Midbrain (tissue), 1 donor: ENCODE measurements at regions not wholly inside any gene's neighbourhood (a gene's known extent, or its start where the extent isn't known, plus 50 kb on each side); places are given as distances from the start of the nearest gene placed in this dataset.
"Not testable (repeated sequence)": the region's sequence is repeated elsewhere in the genome, so short reads cannot be mapped to it uniquely, and the experiment has no call there.

Source experiments
- DNase-seq: peaks from one replicate; lab custom pipeline; 2025; lab: John Stamatoyannopoulos, UW

DNA sequence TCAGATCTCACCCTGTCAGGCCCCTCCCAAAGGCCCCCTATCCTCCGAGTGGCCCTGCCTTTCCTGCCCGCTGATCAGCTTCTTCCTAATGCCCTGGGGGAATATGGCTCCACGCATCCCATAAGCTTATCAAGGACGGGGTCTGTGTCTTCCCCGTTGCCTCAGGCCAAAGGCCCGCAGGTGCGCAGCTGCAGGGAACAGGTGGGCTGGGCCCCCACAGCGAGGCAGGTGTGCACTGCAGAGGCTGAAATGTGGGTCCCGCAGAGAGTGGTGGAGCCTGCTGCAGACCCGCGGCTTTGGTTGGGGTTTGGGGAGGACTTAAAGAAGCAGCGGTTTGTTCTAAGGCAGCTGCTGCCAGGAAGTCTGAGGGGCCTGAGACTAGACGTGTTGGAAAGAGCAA, 220.8 kb upstream of the TCERG1L start:
- DNase-seq: no peak

GRCh38 chr10:131532745-131533341, 221.3 kb upstream of the TCERG1L start:
- no peak for DNase-seq

GRCh38 chr10:131533846-131534526, 222.5 kb upstream of the TCERG1L start:
- no peak for DNase-seq

- no peak for DNase-seq
Measured at GRCh38 chr10:131534836-131535235, 223.3 kb upstream of the TCERG1L start.

- no peak for DNase-seq
Measured at GRCh38 chr10:131536676-131537075, 225.2 kb upstream of the TCERG1L start.

DNA sequence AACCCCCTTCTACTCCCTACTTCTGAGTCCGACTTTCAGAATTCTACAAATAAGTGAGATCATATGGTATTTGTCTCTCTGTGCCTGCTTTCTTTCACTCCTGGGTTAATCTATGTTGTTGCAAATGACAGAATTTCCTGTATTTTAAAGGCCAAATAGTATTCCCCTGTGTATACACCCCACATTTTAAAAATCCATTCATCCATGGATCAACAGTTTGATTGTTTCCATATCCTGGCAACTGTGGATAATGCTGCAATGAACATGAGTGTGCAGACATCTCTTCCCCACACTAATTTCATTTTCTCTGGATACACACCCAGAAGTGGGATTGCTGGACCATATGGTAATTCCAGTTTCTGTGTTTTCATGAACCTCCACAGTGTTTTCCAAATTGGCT, 225.8 kb upstream of the TCERG1L start:
- no peak for DNase-seq

DNA sequence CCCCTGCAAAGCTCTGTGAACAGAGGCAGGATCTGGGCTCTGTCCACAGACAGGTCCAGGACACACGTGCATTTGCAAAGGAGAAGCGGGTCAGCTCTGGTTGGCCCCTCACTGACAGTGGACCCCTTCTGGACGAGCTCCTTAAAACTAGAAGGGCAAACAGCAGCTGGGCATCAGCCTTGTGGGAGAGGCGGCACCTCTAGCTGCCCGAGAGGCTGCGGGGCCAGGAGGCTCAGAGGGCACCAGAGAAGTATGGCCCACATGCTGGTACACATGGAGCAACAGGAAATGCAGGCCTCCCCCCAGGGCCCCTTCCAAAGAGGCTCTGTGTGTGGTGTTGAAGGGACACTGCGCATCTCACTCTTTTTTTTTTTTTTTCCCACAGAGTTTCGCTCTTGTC, 233.0 kb upstream of the TCERG1L start:
- no peak for DNase-seq

DNA sequence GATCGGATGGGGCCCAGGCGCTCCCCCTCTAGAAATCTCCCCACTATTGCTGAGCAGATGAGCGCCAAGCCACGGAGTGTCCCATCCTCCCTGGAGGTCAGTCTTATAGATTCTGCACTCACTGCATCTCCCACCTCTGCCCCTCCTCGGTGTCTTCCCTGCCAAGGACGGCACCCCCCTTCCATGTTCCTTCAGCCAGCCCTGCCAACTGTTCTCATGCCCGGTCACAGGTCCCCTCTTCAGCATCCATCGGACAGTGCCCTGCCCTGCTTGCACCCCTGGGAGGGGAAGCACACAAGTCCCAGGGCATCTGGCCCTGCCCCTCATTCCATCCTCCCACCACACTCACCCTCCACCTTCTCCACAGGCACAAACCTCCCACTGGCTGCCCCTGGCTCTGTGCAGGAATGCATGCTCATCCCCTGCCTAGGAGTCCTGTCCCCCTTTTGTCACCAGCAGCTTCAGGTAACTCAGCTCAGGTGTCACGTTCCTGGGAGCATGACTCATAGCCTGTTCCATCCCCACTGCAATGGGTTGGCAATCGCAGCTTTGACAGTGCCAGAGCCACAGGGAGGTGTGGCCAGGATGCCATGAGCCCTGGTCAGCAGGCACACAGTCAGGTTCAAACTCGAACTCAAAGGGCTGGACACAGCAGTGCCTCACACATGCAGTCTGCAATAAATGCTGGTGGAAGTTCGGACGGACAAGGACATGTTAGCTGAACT, 234.7 kb upstream of the TCERG1L start:
- DNase-seq: no peak

DNA sequence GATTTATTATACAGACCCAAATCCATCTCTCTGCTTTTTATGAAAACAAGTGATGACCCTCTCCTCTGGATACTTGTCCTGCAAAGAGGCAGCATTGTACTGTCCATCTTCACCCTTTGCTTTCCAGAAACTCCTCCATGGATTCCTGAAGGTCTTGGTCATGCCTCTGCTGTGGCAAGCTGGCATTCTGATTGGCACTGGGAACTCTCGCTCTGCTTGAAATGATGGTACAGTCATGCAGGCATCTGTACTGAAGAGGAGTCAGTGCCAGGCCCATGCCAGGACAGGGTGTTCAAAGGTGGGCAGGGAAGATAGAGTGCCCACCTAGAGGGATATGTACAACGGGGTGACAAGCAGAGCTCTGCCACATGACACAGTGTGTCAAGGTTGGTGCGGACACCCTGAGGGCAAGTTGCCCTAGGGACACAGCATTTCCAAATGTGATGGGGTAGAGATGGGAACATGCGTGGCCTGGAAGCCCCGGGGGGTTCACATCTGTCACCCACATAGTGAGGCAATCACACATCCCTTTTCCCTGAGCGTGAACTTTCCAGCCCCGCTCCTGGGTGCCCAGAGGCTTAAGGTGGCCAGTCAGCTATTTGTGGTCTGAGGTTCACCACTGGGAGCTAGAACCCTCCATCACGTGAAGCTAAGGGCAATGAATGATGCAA, 235.7 kb upstream of the TCERG1L start:
- no peak for DNase-seq

DNA sequence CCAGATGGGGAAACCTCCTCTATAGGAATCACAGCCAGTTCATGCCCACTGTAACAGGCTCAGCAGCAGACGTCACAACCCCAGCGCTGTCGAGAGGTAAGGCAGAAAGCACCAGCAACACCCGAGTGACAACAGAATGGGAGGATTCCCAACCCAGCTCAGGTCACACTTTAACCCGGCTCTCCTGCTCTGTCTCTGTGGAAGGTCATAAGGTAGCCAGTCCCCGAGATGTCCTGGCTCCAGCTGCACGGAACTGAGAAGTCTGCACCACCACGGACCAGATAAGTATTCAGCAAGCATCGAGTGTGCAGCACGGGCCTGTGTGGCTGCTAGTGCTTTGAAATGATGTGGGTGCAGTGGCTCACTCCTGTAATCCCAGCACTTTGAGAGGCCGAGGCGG, 236.7 kb upstream of the TCERG1L start:
- no peak for DNase-seq

- DNase-seq: no peak
Measured at GRCh38 chr10:131549116-131549515, 237.6 kb upstream of the TCERG1L start.

GRCh38 chr10:131553121-131553520, 241.6 kb upstream of the TCERG1L start:
- no peak for DNase-seq

GRCh38 chr10:131553581-131553980, 242.1 kb upstream of the TCERG1L start:
- DNase-seq: no peak

DNA sequence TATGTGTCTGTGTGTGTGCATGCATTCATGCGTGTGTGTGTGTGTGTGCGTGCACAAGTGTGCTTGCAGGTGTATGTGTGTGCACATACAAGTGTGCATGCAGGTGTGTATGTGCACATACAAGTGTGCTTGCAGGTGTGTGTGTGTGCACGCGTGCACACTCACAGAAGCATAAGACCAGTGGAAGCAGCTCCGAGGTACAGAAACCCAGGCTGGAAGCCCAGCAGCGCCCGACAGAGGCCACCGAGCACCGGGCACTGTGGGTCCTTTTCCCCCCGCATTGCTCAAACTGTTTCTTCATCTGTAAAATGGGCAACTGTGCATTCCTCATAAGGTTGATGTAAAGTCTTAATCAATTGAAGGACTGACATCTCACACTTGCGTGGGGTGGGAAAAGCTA, 243.3 kb upstream of the TCERG1L start:
- DNase-seq: no peak

DNA sequence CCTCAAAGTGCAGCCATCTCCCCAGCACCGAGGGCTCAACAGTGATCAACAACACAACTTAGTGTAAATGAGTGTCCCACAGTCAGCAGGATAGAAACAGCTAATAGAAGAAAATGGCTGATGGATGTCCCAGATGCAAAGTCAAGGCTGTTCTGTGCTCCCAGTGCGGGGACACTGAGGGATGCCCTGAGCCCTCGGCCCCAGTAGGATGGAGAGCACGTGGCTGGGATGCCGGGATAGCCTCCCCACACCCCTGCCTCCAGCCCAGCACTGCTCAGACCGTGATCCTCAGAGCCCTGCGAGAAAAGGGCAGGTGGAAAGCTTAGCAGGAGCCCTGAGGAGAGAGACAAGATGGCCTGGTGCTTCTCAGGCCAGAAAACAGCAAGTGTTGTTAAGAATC, 243.9 kb upstream of the TCERG1L start:
- DNase-seq: no peak

GRCh38 chr10:131556061-131556896, 244.8 kb upstream of the TCERG1L start:
- no peak for DNase-seq

DNA sequence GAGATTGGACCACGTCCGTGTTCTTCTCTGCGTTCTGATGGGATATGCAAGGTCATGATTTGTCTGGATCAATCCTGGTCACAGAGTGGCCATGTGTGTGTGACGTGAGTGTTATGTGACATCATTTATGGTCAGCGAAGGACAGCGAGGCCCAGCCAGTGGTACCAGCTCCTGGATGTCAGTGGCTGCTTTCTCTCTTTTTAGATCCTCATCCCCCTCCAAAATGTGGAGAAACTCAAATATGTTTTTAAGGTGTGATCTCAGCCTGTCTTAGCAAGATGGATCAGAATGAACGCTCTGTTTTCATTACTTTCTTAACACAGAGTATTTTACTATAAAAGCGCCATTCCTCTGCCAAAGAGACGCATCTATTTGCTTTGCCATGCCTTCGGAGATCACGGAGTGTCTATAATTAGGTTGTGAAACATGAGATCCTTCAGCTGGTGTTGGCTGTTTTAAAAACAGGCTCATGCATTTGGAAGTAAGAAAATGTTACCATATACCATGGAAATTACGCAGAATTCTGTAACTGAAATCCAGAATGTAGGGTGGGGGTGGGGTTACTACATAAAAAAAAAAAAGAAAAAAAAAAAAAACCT, 245.5 kb upstream of the TCERG1L start:
- no peak for DNase-seq

DNA sequence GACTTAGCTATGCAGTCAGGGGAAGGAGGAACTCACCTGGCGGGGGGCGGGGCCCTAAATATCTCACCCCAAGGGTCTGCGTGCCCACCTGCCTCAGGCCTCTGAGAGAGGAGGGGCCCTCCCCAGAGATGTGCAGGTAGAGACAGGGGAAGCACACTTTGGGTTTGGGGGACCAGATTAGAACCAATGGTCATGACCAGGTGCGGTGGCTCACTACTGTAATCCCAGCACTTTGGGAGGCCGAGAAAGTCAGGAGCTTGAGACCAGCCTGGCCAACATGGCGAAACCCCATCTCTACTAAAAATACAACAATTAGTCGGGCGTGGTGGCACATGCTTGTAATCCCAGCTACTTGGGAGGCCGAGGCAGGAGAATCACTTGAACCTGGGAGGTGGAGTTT, 246.4 kb upstream of the TCERG1L start:
- not testable (repeated sequence) for DNase-seq

DNA sequence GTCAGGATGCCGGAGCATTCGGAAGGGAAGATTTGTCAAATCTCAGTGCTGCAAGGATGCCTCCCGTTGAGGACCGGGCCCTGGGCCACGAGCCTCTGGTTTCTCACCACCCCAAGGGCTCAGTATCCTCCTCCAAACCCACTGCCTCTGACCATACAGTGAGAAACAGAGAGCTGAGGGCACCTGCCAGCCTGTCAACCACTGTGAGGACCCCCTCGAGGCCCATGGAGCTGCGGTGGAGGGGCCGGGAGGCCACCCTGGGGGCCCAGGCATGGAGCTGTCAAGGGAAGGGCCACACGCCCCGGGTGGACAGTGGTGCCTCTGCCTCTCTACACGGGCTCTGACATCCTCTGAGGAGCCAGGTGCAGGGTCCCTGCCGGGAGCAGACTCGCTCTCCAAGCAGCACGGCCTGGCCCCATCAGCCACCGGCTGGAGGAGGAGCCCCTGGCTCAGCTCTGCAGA, 248.0 kb upstream of the TCERG1L start:
- no peak for DNase-seq

- no peak for DNase-seq
Measured at GRCh38 chr10:131560166-131560565, 248.6 kb upstream of the TCERG1L start.

GRCh38 chr10:131560706-131561355, 249.3 kb upstream of the TCERG1L start:
- no peak for DNase-seq
